SK-N-SH (cell line): ENCODE measurements at regions not wholly inside any gene's neighbourhood (a gene's known extent, or its start where the extent isn't known, plus 50 kb on each side); places are given as distances from the start of the nearest gene placed in this dataset.

Source experiments
- CTCF ChIA-PET: fragments of 300-600, 350-600 bp; formaldehyde crosslinking; extraction: SDS; loops from one replicate; lab custom pipeline; 2021; lab: Yijun Ruan, JAX
- POLR2A ChIA-PET: fragments of 350-600 bp; sonication (Branson Sonifier 250); formaldehyde crosslinking; extraction: SDS; loops from one replicate; lab custom pipeline; 2020; ENCODE audit warnings: antibody characterized with exemption, inconsistent platforms; lab: Yijun Ruan, JAX
- DNase-seq: peaks from one replicate; pipeline ENCODE4 v3.0.0; 2012
- H2AFZ ChIP-seq: fragments of 200-600 bp; sonication (generic); 2 replicates; pipeline ENCODE4 v1.8.1; 2016; ENCODE audit warnings: antibody characterized with exemption, mild to moderate bottlenecking, low read depth
- H3F3A ChIP-seq: fragments of 200-600 bp; sonication (generic); replicated peaks from 2 replicates; pipeline ENCODE3; 2016; ENCODE audit warnings: antibody characterized with exemption, mild to moderate bottlenecking; ENCODE audit not compliant: insufficient read depth
- H3K27ac ChIP-seq, 2 experiments: fragments of 200-500 bp in 1 of 2; fragments of 200-600 bp in 1 of 2; sonication (Bioruptor generic) in 1 of 2; sonication (generic), shearing (Covaris generic) in 1 of 2; 2 replicates each; pipeline versions ENCODE4 v1.5.1 to v1.6.1; 2014 to 2016; ENCODE audit warnings: low read depth in 2 of 2, inconsistent platforms in 1 of 2, low read length in 1 of 2, mild to moderate bottlenecking in 1 of 2, mixed read lengths in 1 of 2
- H3K27me3 ChIP-seq: fragments of 200-600 bp; sonication (generic), shearing (Covaris generic); 2 replicates; pipeline ENCODE4 v1.6.1; 2016; ENCODE audit warnings: mixed run types; ENCODE audit not compliant: insufficient read depth
- H3K36me3 ChIP-seq, 2 experiments: fragments of 200-500 bp in 1 of 2; fragments of 200-600 bp in 1 of 2; sonication (Bioruptor generic) in 1 of 2; sonication (generic) in 1 of 2; replicated peaks in 1 of 2; 2 replicates each; pipeline versions ENCODE3 to v1.5.1; 2014 to 2016; ENCODE audit warnings: low read length in 1 of 2, mild to moderate bottlenecking in 1 of 2; ENCODE audit not compliant: insufficient read depth in 2 of 2, control insufficient read depth in 1 of 2
- H3K4me1 ChIP-seq, 2 experiments: fragments of 200-500 bp in 1 of 2; fragments of 200-600 bp in 1 of 2; sonication (Bioruptor generic) in 1 of 2; sonication (generic), shearing (Covaris generic) in 1 of 2; 2 replicates each; pipeline versions ENCODE4 v1.5.1 to v1.6.1; 2014 to 2016; ENCODE audit warnings: low read depth in 1 of 2, low read length in 1 of 2, mixed run types in 1 of 2; ENCODE audit not compliant: insufficient read depth in 2 of 2, control insufficient read depth in 1 of 2
- H3K4me2 ChIP-seq: fragments of 200-600 bp; sonication (generic), shearing (Covaris generic); 2 replicates; pipeline ENCODE4 v1.6.1; 2017; ENCODE audit warnings: mixed run types
- H3K4me3 ChIP-seq, 2 experiments: fragments of 200-500 bp in 1 of 2; fragments of 200-600 bp in 1 of 2; sonication (Bioruptor generic) in 1 of 2; sonication (generic), shearing (Covaris generic) in 1 of 2; 2 replicates each; pipeline versions ENCODE4 v1.5.1 to v1.8.1; 2014 to 2016; ENCODE audit warnings: low read depth in 2 of 2, inconsistent platforms in 1 of 2, low read length in 1 of 2, mild to moderate bottlenecking in 1 of 2, mixed read lengths in 1 of 2, moderate library complexity in 1 of 2
- H3K79me2 ChIP-seq: fragments of 200-600 bp; sonication (generic); 2 replicates; pipeline ENCODE4 v1.8.1; 2017; ENCODE audit warnings: mild to moderate bottlenecking; ENCODE audit not compliant: insufficient read depth
- H3K9ac ChIP-seq: fragments of 200-600 bp; sonication (generic); 2 replicates; pipeline ENCODE4 v1.6.1; 2017; ENCODE audit warnings: mixed run types
- H3K9me2 ChIP-seq: fragments of 200-600 bp; sonication (generic); 2 replicates; pipeline ENCODE4 v1.6.1; 2017; ENCODE audit warnings: mixed run types
- H3K9me3 ChIP-seq: fragments of 200-600 bp; sonication (generic); 2 replicates; pipeline ENCODE4 v1.6.1; 2017; ENCODE audit warnings: mixed run types, mild to moderate bottlenecking, moderate library complexity
- H4K20me1 ChIP-seq: fragments of 200-600 bp; sonication (generic); 2 replicates; pipeline ENCODE4 v1.6.1; 2017; ENCODE audit warnings: mild to moderate bottlenecking, mixed run types; ENCODE audit not compliant: insufficient read depth
- CHD2 ChIP-seq: fragments of 150-350 bp; IDR thresholded peaks from 2 replicates; pipeline ENCODE4 v1.6.1; 2018; ENCODE audit warnings: low read length; ENCODE audit not compliant: partially characterized antibody
- ELF1 ChIP-seq: IDR thresholded peaks from 2 replicates; pipeline ENCODE4 v1.4.0; 2012
- FOSL2 ChIP-seq: IDR thresholded peaks from 2 replicates; pipeline ENCODE4 v1.4.0; 2012; ENCODE audit warnings: low read depth, mild to moderate bottlenecking, moderate library complexity, borderline replicate concordance
- FOXJ3 ChIP-seq: sonication (generic); formaldehyde crosslinking; IDR thresholded peaks from 2 replicates; pipeline ENCODE4 v1.5.1; 2020; ENCODE audit warnings: mild to moderate bottlenecking, missing genetic modification reagents
- GABPA ChIP-seq: IDR thresholded peaks from 2 replicates; pipeline ENCODE4 v1.4.0; 2012; ENCODE audit warnings: low read depth, mild to moderate bottlenecking
- JUND ChIP-seq: IDR thresholded peaks from 2 replicates; pipeline ENCODE4 v1.4.0; 2012
- MAX ChIP-seq: IDR thresholded peaks from 2 replicates; pipeline ENCODE4 v1.4.0; 2012; ENCODE audit warnings: low read depth
- MEF2A ChIP-seq: IDR thresholded peaks from 2 replicates; pipeline ENCODE4 v1.4.0; 2012; ENCODE audit warnings: low read depth, borderline replicate concordance
- MXI1 ChIP-seq: IDR thresholded peaks from 2 replicates; pipeline ENCODE4 v1.6.1; 2012; ENCODE audit warnings: mild to moderate bottlenecking, low read depth, low read length, improper control_type of control experiment
- NFIC ChIP-seq: IDR thresholded peaks from 2 replicates; pipeline ENCODE4 v1.4.0; 2012; ENCODE audit warnings: borderline replicate concordance
- PBX3 ChIP-seq: IDR thresholded peaks from 2 replicates; pipeline ENCODE4; 2012
- REST ChIP-seq: IDR thresholded peaks from 2 replicates; pipeline ENCODE4 v1.6.1; 2012; ENCODE audit warnings: mild to moderate bottlenecking, low read depth, low read length, moderate library complexity
- SIN3A ChIP-seq: IDR thresholded peaks from 2 replicates; pipeline ENCODE4 v1.6.1; 2012; ENCODE audit warnings: low read depth, mild to moderate bottlenecking, low read length, moderate library complexity, borderline replicate concordance
- TCF12 ChIP-seq: IDR thresholded peaks from 2 replicates; pipeline ENCODE4 v1.4.0; 2012
- ZBTB33 ChIP-seq: IDR thresholded peaks from 2 replicates; pipeline ENCODE4 v1.4.0; 2012; ENCODE audit warnings: low read depth, borderline replicate concordance
- WGBS: methylation state at CpG from one replicate; pipeline ENCODE4 v1.1.6; 2017; ENCODE audit warnings: low lambda C conversion rate; 5-methylcytosine and 5-hydroxymethylcytosine counted together

GRCh38 chr14:49955024-49955423, 62.1 kb downstream of the ARF6 start:
- CTCF ChIA-PET = no interaction called here

GRCh38 chr14:49957089-49957852, 64.4 kb downstream of the ARF6 start:
- H3K36me3 ChIP-seq = no peaks in the 10 kb centered on the region
- peaks cover 0 to 14% of the 10 kb centered on the region in 2 experiments; a peak in 1 of 4 replicates for H3K4me1 ChIP-seq
- no peak overlapping the region for H2AFZ ChIP-seq
- ChIA-PET CTCF (no interaction called here), POLR2A (no interaction called here)
- 79% methylated on average over 7 of the region's 7 CpGs for WGBS
- DNase-seq = no peak
- no peaks in the 10 kb centered on the region for H3K79me2 ChIP-seq
- no peaks in the 10 kb centered on the region for H4K20me1 ChIP-seq
- H3K9me3 ChIP-seq = no peaks in the 10 kb centered on the region
- H3F3A ChIP-seq = peaks cover 6% of the 10 kb centered on the region
- TF ChIP-seq CHD2 (no peak), REST (no peak), GABPA (no peak)
- no peak overlapping the region for H3K4me3 ChIP-seq
- no peak overlapping the region for H3K27ac ChIP-seq
- no peaks in the 10 kb centered on the region for H3K27me3 ChIP-seq
- no peaks in the 10 kb centered on the region for H3K9me2 ChIP-seq
- H3K9ac ChIP-seq = no peak overlapping the region
- no peak overlapping the region for H3K4me2 ChIP-seq

More at GRCh38 chr14:49955024-49955423, 62.1 kb downstream of the ARF6 start:
- no peaks in the 10 kb centered on the region for H4K20me1 ChIP-seq
- no peaks in the 10 kb centered on the region for H3K9me3 ChIP-seq
- H3K79me2 ChIP-seq = no peaks in the 10 kb centered on the region
- H3F3A ChIP-seq = peaks cover 6% of the 10 kb centered on the region
- H3K36me3 ChIP-seq = no peaks in the 10 kb centered on the region
- no peak overlapping the region for H2AFZ ChIP-seq
- no peaks in the 10 kb centered on the region for H3K9me2 ChIP-seq
- POLR2A ChIA-PET = interaction anchor here (0.9 kb wide), 1 partner anchor 63 kb away, joined by 3 read pairs; no protein-coding TSS in a partner anchor
- H3K4me1 ChIP-seq = peaks cover 2 to 23% of the 10 kb centered on the region in 2 experiments; a peak in 2 of 4 replicates
- H3K4me3 ChIP-seq = no peak overlapping the region
- peak overlapping the region in 1 of 2 experiments; percentile 32; a peak in 1 of 4 replicates for H3K27ac ChIP-seq
- H3K4me2 ChIP-seq = no peak overlapping the region; the same call in 1 of the 2 replicates
- DNase-seq = no peak
- no peak overlapping the region for H3K9ac ChIP-seq
- H3K27me3 ChIP-seq = no peaks in the 10 kb centered on the region
- TF ChIP-seq MXI1 (no peak), TCF12 (no peak), FOSL2 (no peak), JUND (no peak), MAX (no peak), CHD2 (no peak), SIN3A (no peak), NFIC (no peak), PBX3 (no peak), ELF1 (no peak), ZBTB33 (no peak), MEF2A (no peak), FOXJ3 (CRISPR knock-in tag) (no peak)
